ENCODE measurements at regions not wholly inside any gene's neighbourhood (a gene's known extent, or its start where the extent isn't known, plus 50 kb on each side); places are given as distances from the start of the nearest gene placed in this dataset.
"Not testable (repeated sequence)": the region's sequence is repeated elsewhere in the genome, so short reads cannot be mapped to it uniquely, and the experiment has no call there.

DNA sequence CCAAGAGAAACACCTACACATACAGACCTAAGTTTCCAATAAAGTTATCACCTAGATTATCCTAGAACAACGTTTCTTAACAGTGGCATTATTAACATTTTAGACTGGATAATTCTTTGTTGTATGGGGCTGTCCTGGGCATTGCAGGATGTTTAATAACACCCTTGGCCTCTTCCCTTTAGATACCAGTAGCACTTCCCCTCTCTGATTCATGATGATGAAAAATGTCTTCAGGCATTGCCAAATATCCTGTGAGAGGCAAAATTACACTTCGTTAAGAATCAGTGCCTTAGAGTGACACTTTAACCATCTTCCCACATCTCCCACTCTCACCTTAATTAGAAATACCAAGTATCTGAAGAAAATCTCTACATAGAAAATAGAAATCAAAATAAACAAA lies 352.6 kb downstream of the CGGBP1 start:
- FAIRE-seq, result no peak

DNA sequence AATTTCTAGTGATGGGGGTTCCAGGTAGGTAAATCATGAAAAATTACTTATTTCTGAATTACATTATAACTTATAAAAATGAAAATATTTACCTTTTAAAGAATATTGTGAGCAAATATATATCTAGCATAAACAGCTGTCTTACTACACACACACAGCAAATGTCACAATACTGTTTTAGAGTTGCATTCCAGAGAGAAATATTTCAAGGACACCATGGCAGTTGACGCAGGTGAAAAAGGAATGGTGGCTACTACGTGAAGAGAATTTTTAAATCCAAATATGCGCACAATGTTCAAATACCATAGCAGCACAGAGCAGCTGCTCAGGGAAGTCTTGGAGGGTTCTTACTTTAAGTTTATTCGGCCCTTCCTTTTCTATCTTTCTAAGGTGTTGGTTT lies 356.2 kb downstream of the CGGBP1 start:
- FAIRE-seq, result no peak

DNA sequence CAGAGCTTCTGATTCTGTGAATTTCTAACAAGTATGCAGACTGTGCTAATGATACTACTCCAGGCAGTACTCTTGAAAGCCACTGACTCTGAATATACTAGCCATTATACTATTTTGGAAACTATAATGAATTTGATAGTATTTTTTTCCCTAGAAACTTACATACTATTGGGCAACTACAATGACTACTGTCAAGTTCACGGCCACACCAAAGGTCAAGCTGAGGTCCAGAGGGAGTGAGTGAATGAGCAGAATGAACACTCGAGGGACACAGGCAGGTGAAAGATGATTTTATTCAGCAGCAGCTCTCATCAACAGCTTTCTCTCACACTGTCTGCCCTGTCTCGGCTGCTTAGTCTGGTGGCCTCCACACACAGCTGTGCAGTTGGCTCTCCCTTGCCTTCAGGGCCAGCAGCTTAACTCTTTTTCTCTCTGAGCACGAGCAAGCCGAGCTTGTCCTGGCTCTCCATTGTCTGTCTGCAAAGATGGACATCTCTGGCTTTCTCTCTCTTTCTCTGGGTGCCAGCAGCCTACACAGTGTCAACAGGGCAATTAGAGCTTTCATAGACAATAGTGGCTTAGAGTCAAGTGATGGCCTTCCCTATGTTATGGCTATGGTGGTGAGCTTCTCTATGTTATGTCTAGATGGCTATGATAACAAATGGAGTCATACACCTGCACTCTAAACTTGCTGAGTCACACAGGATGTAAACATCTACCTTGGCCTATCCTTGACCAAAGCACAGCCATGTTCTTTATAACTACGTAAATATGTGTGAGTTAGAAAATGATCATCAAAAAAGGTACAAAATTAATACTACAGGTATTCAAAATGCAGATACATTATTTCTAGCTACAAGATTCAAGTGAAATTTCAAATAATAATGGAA lies 362.4 kb downstream of the CGGBP1 start:
- no peak for FAIRE-seq

DNA sequence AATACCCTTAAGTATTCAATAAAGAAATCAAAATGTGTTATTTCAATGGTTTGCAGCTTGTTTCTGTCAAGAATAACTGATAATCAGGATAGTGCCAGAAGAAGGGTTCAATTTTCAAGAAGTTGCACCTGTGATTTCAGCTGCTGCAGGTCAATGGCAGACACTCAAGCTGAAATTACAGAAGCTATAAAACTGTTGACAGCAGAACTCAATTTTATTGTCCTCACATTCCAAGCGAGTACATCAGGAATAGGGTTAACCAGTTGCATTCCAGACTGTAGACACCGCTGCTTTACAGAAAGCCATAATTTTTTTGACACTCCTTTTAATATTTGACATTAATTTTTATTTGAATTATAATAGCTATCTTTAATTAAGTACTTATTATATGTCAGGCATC lies 364.1 kb downstream of the CGGBP1 start:
- no peak for FAIRE-seq

DNA sequence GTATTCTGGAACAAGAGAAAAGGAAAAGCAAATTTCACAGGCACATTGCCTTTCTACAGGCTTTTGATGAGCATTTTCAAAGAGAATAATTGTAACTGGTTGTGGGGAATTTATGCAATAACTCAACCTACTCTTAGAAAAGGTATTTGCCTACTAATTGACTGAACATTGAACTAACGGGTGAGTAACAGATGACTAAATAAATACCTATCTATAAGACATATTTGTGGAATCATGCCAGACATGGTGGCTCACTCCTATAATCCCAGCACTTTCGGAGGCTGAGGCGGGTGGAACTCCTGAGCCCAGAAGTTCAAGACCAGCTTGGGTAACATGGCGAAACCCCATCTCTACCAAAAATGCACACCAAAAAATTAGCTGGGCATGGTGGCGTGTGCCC lies 367.7 kb downstream of the CGGBP1 start:
- no peak for FAIRE-seq

DNA sequence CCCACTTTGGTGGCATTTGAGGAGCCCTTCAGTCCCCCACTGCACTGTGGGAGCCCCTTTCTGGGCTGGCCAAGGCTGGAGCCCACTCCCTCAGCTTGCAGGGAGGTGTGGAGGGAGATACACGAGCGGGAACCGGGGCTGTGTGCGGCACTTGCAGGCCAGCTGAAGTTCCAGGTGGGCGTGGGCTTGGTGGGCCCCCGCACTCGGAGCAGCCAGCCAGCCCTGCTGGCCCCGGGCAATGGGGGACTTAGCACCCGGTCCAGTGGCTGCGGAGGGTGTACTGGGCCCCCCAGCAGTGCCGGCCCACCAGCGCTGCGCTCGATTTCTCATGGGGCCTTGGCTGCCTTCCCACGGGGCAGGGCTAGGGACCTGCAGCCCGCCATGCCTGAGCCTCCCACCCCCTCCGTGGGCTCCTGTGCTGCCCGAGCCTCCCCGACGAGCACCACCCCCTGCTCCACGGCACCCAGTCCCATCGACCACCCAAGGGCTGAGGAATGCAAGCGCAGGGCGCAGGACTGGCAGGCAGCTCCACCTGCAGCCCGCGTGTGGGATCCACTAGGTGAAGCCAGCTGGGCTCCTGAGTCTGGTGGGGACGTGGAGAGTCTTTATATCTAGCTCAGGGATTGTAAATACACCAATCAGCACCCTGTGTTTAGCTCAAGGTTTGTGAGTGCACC lies 379.7 kb downstream of the CGGBP1 start:
- not testable (repeated sequence) for FAIRE-seq

DNA sequence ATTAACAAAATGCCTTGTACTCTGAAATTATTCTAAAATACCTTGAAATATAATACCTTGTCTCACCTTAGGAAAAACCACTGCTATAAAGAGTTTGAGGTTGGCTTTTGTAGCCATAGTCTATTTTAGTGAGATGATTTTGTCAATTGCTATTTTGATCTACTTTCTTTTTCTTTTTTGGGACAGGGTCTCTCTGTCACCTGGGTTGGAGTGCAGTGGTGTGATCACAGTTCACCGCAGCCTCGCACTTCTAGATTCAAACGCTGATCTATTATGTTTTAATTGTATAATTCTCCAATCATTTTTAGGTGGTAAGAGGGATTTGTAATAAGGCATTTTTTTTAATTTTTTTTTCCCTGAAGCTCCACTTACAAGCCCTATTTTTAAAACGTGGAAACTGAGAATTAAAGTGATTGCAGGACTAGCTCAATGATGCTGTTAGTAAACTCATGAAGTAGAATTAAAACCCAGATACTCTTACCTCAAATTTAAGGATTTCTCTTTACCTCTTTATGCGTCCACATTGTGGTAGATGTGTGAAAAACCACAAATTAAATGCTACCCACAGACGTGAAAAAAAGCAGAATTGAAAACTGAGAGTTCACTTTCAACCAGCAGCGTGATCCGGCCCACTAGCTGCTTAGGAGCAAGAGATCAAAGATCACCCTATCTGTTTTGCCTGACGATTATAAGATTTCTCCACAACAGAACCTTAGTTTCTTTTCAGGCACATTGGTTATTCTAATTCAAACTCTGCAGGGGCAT lies 384.2 kb downstream of the CGGBP1 start:
- no peak for FAIRE-seq

DNA sequence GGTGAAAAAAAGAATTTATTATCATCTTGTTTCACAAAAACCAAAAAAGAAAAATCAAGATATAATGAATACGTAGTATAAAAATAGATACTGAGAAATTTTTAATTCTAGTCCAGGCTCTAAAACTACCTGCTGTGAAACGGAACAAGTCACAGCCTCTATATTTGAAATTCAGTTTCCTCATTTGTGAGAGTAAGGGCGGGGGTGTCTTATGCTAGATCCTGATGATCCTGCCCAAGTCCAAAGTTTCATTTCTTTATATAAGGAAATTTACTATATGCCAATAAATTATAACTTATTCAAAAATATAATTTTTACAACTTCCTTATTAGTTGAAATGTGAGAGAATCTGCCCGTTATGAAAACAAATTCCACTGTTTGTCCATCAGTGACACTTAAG lies 385.7 kb downstream of the CGGBP1 start:
- no peak for FAIRE-seq

DNA sequence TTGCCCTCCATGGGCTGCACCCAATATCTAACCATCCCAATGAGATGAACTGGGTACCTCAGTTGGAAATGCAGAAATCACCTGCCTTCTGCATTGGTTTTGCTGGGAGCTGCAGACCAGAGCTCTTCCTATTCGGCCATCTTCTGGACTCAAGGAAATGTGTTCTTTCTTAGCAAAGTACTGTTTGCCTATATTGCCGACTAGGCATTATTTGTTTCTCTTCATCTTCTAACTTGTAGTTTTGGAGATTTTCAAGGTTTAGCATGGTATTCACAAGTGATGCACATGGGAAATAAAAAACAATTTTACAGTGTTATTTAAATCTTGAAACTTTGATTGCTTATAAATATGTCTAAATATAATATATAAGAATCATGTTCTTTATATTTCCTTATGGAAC lies 377.8 kb upstream of the POU1F1 start:
- no peak for FAIRE-seq

DNA sequence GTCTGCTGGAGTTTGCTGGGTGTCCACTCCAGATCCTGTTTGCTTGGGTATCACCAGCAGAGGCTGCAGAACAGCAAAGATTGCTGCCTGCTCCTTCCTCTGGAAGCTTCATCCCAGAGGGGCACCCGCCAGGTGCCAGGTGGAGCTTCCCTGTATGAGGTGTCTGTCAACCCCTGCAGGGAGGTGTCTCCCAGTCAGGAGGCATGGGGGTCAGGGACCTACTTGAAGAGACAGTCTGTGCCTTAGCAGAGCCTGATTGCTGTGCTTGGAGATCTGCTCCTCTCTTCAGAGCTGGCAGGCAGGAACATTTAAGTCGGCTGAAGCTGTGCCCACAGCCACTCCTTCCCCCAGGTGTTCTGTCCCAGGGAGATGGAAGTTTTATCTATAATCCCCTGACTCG lies 376.8 kb upstream of the POU1F1 start:
- FAIRE-seq, result not testable (repeated sequence)

DNA sequence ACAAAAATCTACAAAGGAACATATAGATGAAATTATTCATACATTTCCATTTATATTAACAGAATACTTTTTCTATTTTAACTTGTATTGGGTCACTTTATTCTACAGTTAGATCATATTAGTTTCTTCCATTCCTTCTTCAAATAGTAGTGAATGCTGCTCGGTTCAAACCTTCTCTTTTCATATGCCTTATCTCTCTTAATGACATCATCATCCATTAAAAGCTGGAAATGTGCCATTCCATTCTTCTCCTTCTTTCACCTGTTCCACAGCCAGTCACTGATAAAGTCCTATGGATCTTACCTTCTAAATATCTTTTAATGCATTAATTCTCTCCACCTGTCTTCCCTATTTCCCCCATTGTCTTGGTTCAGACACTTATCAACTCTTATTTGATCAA lies 358.0 kb upstream of the POU1F1 start:
- no peak for FAIRE-seq

DNA sequence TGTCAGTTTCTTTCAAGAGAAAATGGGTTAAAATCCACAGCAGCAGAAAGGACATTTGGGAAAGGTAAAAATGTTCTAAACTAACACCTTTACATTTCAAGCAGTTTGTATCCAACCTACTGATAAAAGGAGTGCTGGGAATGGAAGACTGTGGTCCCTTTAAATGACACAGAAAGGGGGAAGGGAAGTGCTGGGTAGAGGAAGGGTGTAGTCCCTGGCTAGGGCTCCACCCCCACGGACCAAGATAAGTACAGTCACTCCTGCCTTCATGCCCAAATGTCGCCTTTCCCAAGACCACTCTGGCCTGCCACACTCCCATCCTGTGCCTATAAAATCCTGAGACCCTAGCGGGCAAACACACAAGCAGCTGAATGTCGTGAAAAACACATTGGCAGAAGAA lies 350.9 kb upstream of the POU1F1 start:
- FAIRE-seq, result no peak

DNA sequence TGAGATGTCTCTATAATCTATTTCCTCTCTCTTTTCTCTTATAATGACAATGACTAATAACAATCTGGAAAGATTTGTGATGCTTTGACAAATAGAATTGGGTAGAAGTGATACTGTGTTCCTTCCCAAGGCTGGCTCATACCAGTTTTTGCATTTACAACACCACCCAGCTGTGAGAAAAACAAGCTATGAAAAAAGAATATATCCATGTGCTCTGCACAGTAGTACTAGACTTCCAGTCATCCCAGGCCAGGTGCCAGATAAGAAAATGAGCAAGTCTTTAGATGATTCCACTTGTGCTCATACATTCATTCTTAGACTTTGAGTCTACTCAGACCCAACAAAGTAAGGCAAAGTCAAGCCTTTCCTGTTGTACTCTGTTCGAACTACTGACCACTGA lies 350.2 kb upstream of the POU1F1 start:
- FAIRE-seq, result no peak

DNA sequence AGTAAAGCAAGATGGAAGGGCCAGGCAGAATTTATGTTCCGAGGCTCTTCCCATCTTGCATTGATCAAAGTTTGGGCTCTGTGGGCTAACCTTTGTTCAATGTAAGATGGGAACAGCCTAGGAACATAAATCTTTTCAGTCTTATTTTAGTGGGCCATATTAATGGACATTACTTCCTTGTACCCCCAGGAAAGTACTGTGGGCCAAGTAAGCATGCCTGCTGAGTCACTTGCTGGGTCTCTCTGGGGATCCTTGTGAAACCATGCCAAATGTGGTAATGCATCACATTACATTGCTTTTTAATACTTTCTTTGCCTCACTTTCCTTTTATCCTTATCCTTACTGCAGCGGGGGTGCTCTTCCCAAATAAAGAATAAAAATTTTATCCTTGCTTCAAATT lies 349.5 kb upstream of the POU1F1 start:
- no peak for FAIRE-seq

DNA sequence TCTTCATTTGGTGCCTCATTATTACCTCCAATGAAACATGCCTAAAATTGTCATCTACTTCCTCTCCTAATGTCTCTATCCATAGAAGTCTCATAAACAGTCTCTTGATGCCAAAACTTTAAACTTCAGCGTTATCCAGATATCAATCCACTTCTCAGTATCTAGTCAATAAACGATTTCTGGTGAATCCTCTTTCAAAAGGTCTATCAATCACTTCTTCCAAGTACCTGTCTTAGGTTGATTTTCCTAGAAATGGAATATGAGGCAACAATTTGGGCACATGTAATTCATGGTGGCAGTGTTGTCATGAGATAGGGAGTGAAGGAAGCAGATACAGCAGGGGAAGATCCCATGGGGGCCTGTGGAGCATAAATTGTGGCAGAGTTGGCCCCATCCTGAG lies 348.5 kb upstream of the POU1F1 start:
- FAIRE-seq, result no peak

DNA sequence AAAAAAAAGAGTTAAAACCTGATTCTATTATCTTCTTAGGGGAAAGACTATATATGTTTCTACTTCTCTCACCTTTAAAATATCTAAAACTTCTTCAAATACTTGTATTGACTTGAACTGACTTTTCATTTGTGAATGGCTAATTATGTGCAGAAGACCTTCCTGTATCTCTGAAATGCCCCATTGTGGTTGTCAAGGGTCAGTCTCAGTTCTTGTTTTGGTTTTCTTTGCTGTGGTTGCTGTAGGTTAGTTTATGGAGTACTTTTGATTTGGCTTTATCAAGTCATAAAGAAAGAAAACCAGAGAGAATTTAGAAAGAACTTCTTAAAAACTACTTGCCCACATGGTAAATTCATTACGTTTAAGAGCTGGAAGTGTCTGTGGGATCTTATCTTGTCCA lies 345.3 kb upstream of the POU1F1 start:
- FAIRE-seq, result no peak

DNA sequence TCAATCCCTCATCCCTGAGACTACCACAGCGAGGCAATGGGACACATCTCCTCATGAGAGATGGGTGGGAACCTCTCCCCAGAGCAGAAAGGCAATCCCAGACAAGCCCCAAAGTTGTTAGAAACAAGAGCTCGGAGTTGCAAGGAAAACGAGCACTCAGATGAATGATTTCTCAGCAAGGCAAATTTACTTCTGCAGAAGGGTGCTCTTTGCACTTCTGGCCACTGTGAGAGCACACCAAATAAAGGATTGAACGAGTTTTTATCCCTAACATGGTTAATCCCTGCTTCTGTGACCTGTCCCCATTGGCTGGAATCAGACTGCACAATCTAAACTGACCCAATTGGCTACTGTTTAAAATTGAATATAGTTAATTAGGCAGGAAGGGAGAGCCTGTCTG lies 339.1 kb upstream of the POU1F1 start:
- FAIRE-seq, result no peak

DNA sequence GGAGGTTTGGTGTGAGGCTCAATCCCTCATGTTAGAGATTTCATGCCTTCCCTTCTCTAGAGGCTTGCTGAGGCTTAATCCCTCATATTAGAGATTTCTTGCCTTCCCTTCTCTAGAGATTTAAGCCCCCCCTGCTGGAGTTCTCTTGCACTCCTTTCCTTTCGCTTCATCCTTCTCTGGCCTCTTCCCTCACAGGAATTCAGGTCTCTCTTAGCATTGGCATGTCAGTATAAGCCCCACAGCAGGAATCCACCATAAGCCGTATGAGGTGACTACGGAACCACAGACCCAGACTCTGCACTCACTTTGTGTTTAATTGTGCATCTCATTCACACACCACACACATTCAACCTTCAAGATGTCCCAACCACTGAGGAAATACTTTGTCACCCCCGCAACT lies 338.6 kb upstream of the POU1F1 start:
- FAIRE-seq, result no peak

DNA sequence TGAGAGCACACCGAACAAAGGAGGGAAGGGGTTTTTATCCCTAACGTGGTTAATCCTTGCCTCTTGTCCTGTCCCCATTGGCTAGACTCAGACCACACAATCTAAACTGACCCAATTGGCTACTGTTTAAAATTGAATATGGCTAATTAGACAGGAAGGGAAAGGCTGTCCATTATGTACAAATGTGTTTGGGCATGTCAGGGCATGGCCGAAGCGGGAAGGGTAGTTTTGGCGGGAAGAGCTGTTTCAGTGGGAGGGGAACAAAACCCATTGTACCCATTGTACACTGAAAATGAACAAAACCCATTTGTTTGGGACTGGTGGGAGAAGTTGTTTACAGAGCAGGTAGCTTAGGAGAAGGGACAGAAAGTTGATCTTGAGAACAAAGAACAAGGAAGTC lies 330.9 kb upstream of the POU1F1 start:
- no peak for FAIRE-seq

DNA sequence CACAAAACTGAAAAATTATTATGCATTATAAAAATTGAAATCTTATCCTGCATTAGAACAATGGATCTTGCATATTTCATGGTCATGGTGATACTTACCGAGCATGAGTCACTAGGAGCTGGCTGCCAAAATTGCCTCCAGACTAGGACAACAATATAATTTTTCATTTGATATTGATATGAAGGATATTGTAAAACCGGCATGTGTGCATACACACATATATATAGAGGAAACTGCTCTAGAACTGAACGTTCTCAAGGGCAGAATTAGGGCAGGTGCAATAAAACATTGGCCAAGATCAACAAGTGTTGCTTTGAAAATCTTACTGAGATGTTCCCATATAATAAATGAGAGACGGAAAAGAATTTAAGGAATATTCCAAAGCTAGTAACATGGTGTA lies 319.4 kb upstream of the POU1F1 start:
- no peak for FAIRE-seq

DNA sequence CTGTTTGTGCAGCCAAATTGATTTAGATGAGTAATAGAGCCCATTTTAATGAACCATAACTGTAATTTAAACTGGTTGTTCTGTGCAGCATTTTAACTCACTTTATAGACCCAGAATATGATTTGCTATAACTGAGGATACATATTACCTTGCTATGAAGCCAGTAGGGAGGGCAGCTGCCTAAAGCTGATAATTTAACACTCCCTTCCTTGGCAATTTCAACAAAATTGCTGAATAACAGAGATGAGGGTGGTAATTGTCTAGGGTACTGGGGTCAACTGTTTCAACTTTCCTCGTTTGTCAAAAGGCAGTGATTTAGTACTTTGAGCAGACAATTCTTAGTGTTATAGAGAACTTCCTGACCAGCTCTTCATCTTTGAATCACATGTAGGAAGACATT lies 304.9 kb upstream of the POU1F1 start:
- no peak for FAIRE-seq

DNA sequence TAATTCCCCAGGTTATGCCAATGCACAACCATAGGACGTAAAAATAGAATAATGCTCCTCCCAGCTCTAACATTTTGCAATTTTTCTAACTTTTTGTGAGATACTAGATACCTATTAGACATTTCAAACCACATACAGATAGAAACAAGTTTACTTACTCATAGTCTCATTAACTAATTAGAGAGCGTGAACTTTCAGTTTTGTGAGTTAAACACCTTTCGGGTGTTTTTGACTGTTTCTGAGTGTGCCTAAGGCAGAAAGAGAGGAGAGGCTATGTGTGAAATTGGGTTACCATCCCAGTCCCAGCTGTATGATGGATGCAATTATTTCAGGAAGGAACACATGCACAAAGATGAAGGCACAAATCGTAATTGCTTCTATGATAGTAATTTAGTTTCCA lies 300.4 kb upstream of the POU1F1 start:
- no peak for FAIRE-seq

DNA sequence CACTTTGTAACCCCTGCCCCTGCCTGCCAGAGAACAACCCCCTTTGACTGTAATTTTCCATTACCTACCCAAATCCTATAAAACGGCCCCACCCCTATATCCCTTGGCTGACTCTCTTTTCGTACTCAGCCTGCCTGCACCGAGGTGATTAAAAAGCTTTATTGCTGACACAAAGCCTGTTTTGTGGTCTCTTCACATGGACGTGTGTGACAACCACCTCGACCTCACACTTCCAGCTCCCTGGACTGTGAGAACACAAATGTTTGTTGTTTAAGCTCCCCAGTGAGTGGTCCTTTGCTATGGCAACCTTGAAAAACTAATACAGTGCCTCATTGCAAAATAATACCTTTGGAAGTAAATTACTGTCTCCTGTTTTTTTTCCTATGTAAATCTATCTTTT lies 299.2 kb upstream of the POU1F1 start:
- no peak for FAIRE-seq

DNA sequence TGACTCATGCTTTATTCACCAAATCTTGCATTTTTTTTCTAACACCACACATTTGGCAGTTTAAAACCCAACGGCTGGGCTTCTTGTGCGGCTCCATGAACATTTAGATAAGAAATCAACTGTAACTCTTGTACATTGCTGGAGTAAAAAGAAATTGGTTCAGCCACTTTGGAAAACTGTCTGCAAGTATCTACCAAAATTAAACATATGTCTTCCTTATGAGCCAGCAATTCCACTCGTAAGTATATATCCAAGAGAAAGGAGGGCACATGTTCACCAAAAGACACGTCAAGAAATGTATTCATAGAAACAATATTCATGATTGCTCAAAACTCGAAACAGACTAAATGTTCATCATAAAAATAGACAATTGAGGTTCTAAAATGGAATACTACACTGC lies 291.9 kb upstream of the POU1F1 start:
- no peak for FAIRE-seq

All from islet of Langerhans (tissue), 1 donor.